IPS-18a (cell line): ENCODE measurements at regions not wholly inside any gene's neighbourhood (a gene's known extent, or its start where the extent isn't known, plus 50 kb on each side); places are given as distances from the start of the nearest gene placed in this dataset.

Source experiments
- H3K27ac ChIP-seq: one replicate; pipeline ENCODE4 v1.5.1; 2013; ENCODE audit warnings: low read length
- H3K27me3 ChIP-seq: one replicate; pipeline ENCODE4 v1.6.1; 2013; ENCODE audit warnings: mild to moderate bottlenecking, low read length; ENCODE audit not compliant: control insufficient read depth, insufficient read depth
- H3K36me3 ChIP-seq: one replicate; pipeline ENCODE4 v1.6.1; 2013; ENCODE audit warnings: low read depth, low read length; ENCODE audit not compliant: control insufficient read depth
- H3K4me1 ChIP-seq: one replicate; pipeline ENCODE4 v1.6.1; 2013; ENCODE audit warnings: low read depth, low read length; ENCODE audit not compliant: control insufficient read depth
- H3K4me3 ChIP-seq: one replicate; pipeline ENCODE4 v1.5.1; 2013; ENCODE audit warnings: low read length
- H3K9ac ChIP-seq: one replicate; pipeline ENCODE4 v1.6.1; 2013; ENCODE audit warnings: mild to moderate bottlenecking, low read length, moderate library complexity
- H3K9me3 ChIP-seq: one replicate; pipeline ENCODE4 v1.6.1; 2013; ENCODE audit warnings: low read depth, low read length; ENCODE audit not compliant: control insufficient read depth

DNA sequence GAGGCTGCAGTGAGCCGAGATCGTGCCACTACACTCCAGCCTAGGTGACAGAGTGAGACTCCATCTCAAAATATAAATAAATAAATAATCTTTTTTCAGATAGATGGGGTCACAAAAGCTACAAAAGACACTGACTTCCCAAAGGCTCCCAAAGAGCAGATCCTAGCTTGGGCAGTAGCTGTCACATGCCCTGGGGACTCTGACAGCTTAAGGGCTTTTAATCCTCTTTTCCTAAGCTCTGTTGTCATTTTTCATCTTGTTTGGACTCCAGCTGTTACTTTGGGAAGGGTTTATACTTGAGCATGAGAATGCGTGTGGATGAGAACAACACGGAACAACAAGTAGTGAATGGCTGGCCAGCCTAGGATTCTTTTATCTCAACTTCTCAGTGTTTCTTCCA, 231.7 kb downstream of the MZT1 start:
- H3K9me3 ChIP-seq, result no peaks in the 10 kb centered on the region
- no peaks in the 10 kb centered on the region for H3K36me3 ChIP-seq

DNA sequence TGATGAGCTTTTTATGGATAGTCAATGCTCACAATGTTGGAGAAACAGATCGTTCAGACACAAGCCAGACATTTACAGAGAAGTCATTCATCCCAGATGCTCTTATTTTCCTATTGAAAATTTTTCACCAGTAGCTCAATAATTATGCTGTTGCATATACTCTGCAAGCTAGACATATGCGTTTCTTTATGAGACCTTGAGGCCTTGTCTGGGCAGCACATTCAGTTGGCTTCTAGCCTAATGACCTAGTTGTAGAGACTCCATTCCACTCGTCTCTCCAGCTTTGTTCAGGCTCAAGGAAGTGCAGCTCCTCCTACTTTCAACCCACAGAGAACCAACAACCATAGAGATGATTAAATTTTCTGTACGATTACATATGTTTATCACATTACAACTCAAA, 237.7 kb downstream of the MZT1 start:
- H3K27ac ChIP-seq, result no peak overlapping the region
- H3K27me3 ChIP-seq, result no peaks in the 10 kb centered on the region
- H3K4me1 ChIP-seq, result no peaks in the 10 kb centered on the region
- no peaks in the 10 kb centered on the region for H3K9me3 ChIP-seq
- H3K36me3 ChIP-seq, result no peaks in the 10 kb centered on the region
- H3K9ac ChIP-seq, result no peak overlapping the region
- H3K4me3 ChIP-seq, result no peak overlapping the region

More for the DNA sequence above, 231.7 kb downstream of the MZT1 start:
- H3K4me3 ChIP-seq, result no peak overlapping the region
- H3K27ac ChIP-seq, result no peak overlapping the region
- no peaks in the 10 kb centered on the region for H3K4me1 ChIP-seq
- no peaks in the 10 kb centered on the region for H3K27me3 ChIP-seq
- H3K9ac ChIP-seq, result no peak overlapping the region

- Histone ChIP-seq H3K9me3 (no peaks in the 10 kb centered on the region), H3K27ac (no peak overlapping the region), H3K9ac (no peak overlapping the region), H3K36me3 (no peaks in the 10 kb centered on the region), H3K4me3 (no peak overlapping the region), H3K4me1 (no peaks in the 10 kb centered on the region), H3K27me3 (no peaks in the 10 kb centered on the region)
Observed at GRCh38 chr13:72473321-72473720, 254.1 kb downstream of the MZT1 start.

DNA sequence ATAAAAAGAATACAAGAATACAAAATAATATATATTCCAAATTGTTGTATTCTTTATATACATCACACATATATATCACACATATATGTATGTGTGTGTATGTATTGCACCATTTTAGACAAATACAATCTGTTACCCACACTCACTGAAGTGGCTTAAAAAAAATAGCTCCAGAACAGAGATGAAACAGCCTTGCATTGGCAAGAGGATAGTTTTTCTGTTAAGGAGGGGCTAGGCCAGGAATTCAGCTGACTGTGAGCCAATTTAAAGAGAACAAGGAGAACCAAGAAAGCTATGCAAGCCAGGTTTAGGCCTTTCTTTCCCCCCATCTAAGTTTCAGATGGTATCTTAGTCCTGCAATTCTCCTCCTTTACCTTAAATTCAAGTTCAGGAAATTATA, 257.5 kb downstream of the MZT1 start:
- H3K4me1 ChIP-seq, result no peaks in the 10 kb centered on the region
- no peak overlapping the region for H3K4me3 ChIP-seq
- H3K27me3 ChIP-seq, result no peaks in the 10 kb centered on the region
- H3K27ac ChIP-seq, result no peak overlapping the region
- H3K9ac ChIP-seq, result no peak overlapping the region
- H3K36me3 ChIP-seq, result no peaks in the 10 kb centered on the region
- H3K9me3 ChIP-seq, result no peaks in the 10 kb centered on the region

GRCh38 chr13:72463561-72463960, 263.9 kb downstream of the MZT1 start:
- no peaks in the 10 kb centered on the region for H3K27me3 ChIP-seq
- H3K36me3 ChIP-seq, result no peaks in the 10 kb centered on the region
- H3K4me3 ChIP-seq, result no peak overlapping the region
- no peak overlapping the region for H3K27ac ChIP-seq
- no peaks in the 10 kb centered on the region for H3K9me3 ChIP-seq
- no peak overlapping the region for H3K9ac ChIP-seq
- H3K4me1 ChIP-seq, result peaks cover 3% of the 10 kb centered on the region

DNA sequence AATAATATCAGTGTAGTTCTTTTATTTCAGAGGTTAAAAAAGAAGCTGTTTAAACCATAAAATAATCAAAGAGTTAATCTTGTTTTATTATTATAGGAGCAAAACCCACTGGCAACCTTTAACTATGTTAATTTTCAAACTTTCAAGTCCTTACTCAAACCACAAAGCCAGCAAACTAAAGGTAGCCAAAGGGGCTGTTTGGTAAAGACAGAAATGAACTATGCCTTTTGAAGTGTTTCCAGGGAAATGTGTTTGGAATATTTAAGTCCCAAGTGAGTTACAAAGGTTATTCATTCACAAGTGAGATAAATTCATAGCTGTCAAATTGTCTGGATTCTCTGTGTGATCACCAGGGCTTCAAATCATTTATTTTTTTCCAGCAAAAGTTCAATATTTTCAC, 264.7 kb downstream of the MZT1 start:
- no peak overlapping the region for H3K9ac ChIP-seq
- no peaks in the 10 kb centered on the region for H3K27me3 ChIP-seq
- no peaks in the 10 kb centered on the region for H3K9me3 ChIP-seq
- no peaks in the 10 kb centered on the region for H3K36me3 ChIP-seq
- H3K4me3 ChIP-seq, result no peak overlapping the region
- no peak overlapping the region for H3K27ac ChIP-seq
- peaks cover 6% of the 10 kb centered on the region for H3K4me1 ChIP-seq

- Histone ChIP-seq H3K27me3 (no peaks in the 10 kb centered on the region), H3K9ac (no peak overlapping the region), H3K36me3 (no peaks in the 10 kb centered on the region), H3K9me3 (no peaks in the 10 kb centered on the region), H3K4me3 (no peak overlapping the region), H3K4me1 (peaks cover 6% of the 10 kb centered on the region), H3K27ac (no peak overlapping the region)
Observed at GRCh38 chr13:72462166-72462565, 265.3 kb downstream of the MZT1 start.

- peaks cover 6% of the 10 kb centered on the region for H3K4me1 ChIP-seq
Observed at GRCh38 chr13:72458701-72459100, 268.7 kb downstream of the MZT1 start.

DNA sequence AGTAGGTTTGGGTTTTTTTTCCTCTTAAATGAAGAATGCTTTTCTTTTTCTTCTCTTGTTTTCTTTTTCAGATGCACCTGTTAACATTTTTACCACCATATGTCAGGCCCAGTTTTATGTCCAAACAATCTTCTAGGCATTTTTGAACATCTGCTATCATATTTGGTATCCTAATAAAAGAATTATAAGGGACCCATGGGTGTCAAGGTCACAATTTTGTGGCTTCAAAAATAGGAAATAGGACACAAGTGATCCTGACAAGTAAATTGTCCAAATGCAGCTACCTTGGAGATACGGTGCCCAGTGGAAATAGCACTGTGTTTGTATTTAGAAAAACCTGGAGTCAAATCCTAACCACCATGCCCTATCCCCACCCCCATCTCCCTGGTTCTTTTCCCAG, 270.3 kb downstream of the MZT1 start:
- Histone ChIP-seq H3K36me3 (no peaks in the 10 kb centered on the region), H3K9ac (no peak overlapping the region), H3K9me3 (no peaks in the 10 kb centered on the region), H3K4me3 (no peak overlapping the region), H3K4me1 (peaks cover 6% of the 10 kb centered on the region), H3K27ac (no peak overlapping the region), H3K27me3 (no peaks in the 10 kb centered on the region)

More at GRCh38 chr13:72458701-72459100, 268.7 kb downstream of the MZT1 start:
- H3K9ac ChIP-seq, result no peak overlapping the region
- no peak overlapping the region for H3K27ac ChIP-seq
- H3K27me3 ChIP-seq, result no peaks in the 10 kb centered on the region
- H3K4me3 ChIP-seq, result no peak overlapping the region
- no peaks in the 10 kb centered on the region for H3K9me3 ChIP-seq
- H3K36me3 ChIP-seq, result no peaks in the 10 kb centered on the region

- H3K9ac ChIP-seq, result no peak overlapping the region
- no peaks in the 10 kb centered on the region for H3K9me3 ChIP-seq
- H3K4me1 ChIP-seq, result peaks cover 6% of the 10 kb centered on the region
- H3K27me3 ChIP-seq, result no peaks in the 10 kb centered on the region
- H3K27ac ChIP-seq, result no peak overlapping the region
- no peak overlapping the region for H3K4me3 ChIP-seq
- H3K36me3 ChIP-seq, result no peaks in the 10 kb centered on the region
Observed at GRCh38 chr13:72456486-72456885, 270.9 kb downstream of the MZT1 start.

DNA sequence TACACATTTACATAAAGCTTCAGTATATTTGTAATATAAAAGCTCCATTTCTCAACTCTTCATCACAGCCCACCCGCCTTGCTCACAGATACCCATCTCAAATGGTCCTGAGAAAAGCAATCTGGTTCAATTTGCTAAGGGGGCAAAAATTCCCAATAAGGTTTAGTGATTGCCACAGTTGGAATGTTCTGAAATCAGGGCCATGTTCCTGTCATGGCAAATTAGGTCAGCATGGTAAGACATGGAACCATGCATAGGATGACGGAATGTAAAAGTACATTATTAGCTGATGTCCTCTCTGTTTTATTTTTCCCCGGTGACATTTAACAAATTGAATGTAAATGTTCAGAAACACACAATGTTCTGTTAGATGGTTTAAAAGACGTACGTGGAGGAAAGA, 274.3 kb downstream of the MZT1 start:
- Histone ChIP-seq H3K9me3 (no peaks in the 10 kb centered on the region), H3K36me3 (no peaks in the 10 kb centered on the region), H3K9ac (no peak overlapping the region), H3K27ac (no peak overlapping the region), H3K27me3 (no peaks in the 10 kb centered on the region), H3K4me3 (no peak overlapping the region), H3K4me1 (no peaks in the 10 kb centered on the region)

DNA sequence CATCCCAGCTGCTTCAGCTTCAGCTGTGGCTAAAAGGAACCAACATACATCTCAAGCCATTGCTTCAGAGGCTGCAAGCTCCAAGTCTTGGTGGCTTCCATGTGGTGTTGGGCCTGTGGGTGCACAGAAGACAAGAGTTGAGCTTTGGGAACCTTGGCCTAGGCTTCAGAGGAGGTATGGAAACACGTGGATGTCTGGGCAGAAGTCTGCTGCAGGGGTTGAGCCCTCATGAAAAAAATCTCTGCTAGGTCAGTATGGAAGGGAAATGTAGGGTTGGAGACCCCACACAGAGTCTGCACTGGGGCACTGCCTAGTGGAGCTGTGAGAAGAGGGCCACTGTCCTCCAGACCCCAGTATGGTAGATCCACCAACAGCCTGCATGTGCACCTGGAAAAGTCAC, 279.3 kb downstream of the MZT1 start:
- H3K9ac ChIP-seq, result no peak overlapping the region
- no peaks in the 10 kb centered on the region for H3K27me3 ChIP-seq
- H3K4me3 ChIP-seq, result no peak overlapping the region
- H3K36me3 ChIP-seq, result no peaks in the 10 kb centered on the region
- no peaks in the 10 kb centered on the region for H3K9me3 ChIP-seq
- H3K4me1 ChIP-seq, result no peaks in the 10 kb centered on the region
- H3K27ac ChIP-seq, result no peak overlapping the region
